Heart right ventricle (tissue), 16 donors: ENCODE measurements at regions not wholly inside any gene's neighbourhood (a gene's known extent, or its start where the extent isn't known, plus 50 kb on each side); places are given as distances from the start of the nearest gene placed in this dataset.
A peak's percentile ranks its signal among the peaks of the same experiment; 100 is the strongest.

Experiments
- ATAC-seq, 8 donors: fragments of 200-7000 bp; cut with Tn5 transposase; one replicate each; pipeline ENCODE4 v1.9.1; 2020; ENCODE audit warnings: mild to moderate bottlenecking in 8 of 8, moderate library complexity in 8 of 8, moderate number of reproducible peaks in 1 of 8
- DNase-seq, 2 donors: peaks; one replicate each; pipeline ENCODE4 v3.0.0-alpha.2; 2020
- H3K27ac ChIP-seq, 10 donors: fragments of 200-600 bp; sonication (generic) in 2 of 10; one replicate each; pipeline versions ENCODE4 v1.5.0 to v1.8.0; 2020 to 2022; ENCODE audit warnings: mild to moderate bottlenecking in 3 of 10
- H3K27me3 ChIP-seq, 7 donors: fragments of 200-600 bp; one replicate each; pipeline ENCODE4 v1.8.0; 2021 to 2022; ENCODE audit warnings: mild to moderate bottlenecking in 2 of 7
- H3K36me3 ChIP-seq, 9 donors: fragments of 200-600 bp; sonication (generic) in 1 of 9; one replicate each; pipeline versions ENCODE4 v1.5.0 to v1.8.0; 2020 to 2022; ENCODE audit warnings: mild to moderate bottlenecking in 2 of 9
- H3K4me1 ChIP-seq, 9 donors: fragments of 200-600 bp; sonication (generic) in 1 of 9; one replicate each; pipeline versions ENCODE4 v1.5.0 to v1.8.0; 2020 to 2022; ENCODE audit warnings: mild to moderate bottlenecking in 4 of 9
- H3K4me3 ChIP-seq, 10 donors: fragments of 200-600 bp; sonication (generic) in 2 of 10; one replicate each; pipeline versions ENCODE4 v1.5.0 to v1.8.0; 2020 to 2022; ENCODE audit warnings: mild to moderate bottlenecking in 7 of 10, moderate library complexity in 2 of 10
- H3K9me3 ChIP-seq, 11 donors: fragments of 200-600 bp in 10 of 11; sonication (generic) in 2 of 11; one replicate each; pipeline versions ENCODE4 v1.5.0 to v1.8.0; 2013 to 2022; ENCODE audit warnings: mild to moderate bottlenecking in 2 of 11, control low read depth in 1 of 11, moderate library complexity in 1 of 11
- CTCF ChIP-seq, 9 donors: fragments of 200-600 bp; sonication (generic) in 2 of 9; IDR thresholded peaks; one replicate each; pipeline versions ENCODE4 v1.5.0 to v1.8.0; 2021 to 2022; ENCODE audit warnings: antibody characterized with exemption in 9 of 9, mild to moderate bottlenecking in 5 of 9, moderate library complexity in 1 of 9
- WGBS, 2 donors: extraction: QIAGEN DNeasy Blood & Tissue Kit; methylation state at CpG; one replicate each; pipeline ENCODE4 v1.1.7; 2013; ENCODE audit warnings: inconsistent platforms in 1 of 2; 5-methylcytosine and 5-hydroxymethylcytosine counted together
- intact Hi-C, 10 donors: fragments of 100-400 bp; cut with DNase I; formaldehyde crosslinking; loops; one replicate each; pipeline versions ENCODE4 v1.11.1 to v1.14.2; 2022
- donor health status: Arrhythmogenic right ventricular cardiomyopathy.
- donor health status: ischemic (EF 13 %, LVEDD 7.1; RV severe dilation, severe dysfunction).
- donor health status: healthy with polysubstance abuse.
- donor health status: DM: no; HTN: yes; CAD: no.
- donor health status: DM: no; HTN: no; CAD: no.
- donor health status: ischemic (EF 25% LVEDD 6.9; RV normal size, moderate dysfunction).
- donor health status: ischemic (EF 25% LVEDD 5.7; RV mildly dilated, moderate dysfunction).
- donor health status: healthy.
- donor health status: DM: yes; HTN: yes; CAD: no.
- donor health status: Ischemic cardiomyopathy.
- donor health status: ischemic (EF 35%, LVEDD 5.7; RV mildly dilated, moderate dysfunction).
- donor health status: nonischemic (EF 11% LVEDD 7.7; RV severe dilation, severe dysfunction).
- donor health status: DM: yes; HTN: yes; CAD: no.
- donor health status: PGD.
- donor health status: ischemic (EF 29% LVEDD 5.4; RV normal size, mild dysfunction).
- donor health status: nonischemic (EF 23%, LVEDD 6.1; RV moderate dilation, normal function).

- no peaks in the 10 kb centered on the region for H3K36me3 ChIP-seq
- intact Hi-C loops = no loop called here
- ATAC-seq (peak in 3 of 8 donors; percentile 33 to 46 (median 45)), DNase-seq (no peak)
- no peaks in the 10 kb centered on the region for H3K27me3 ChIP-seq
- H3K4me1 ChIP-seq = peaks cover 0 to 34% (median 0%) of the 10 kb centered on the region in 9 donors
- TF ChIP-seq CTCF (IDR thresholded peaks at IDR 0.05) = no peak
- peak overlapping the region in 1 of 10 donors; percentile 61 for H3K27ac ChIP-seq
- H3K4me3 ChIP-seq = no peak overlapping the region
- H3K9me3 ChIP-seq = peaks cover 0 to 20% (median 0%) of the 10 kb centered on the region in 11 donors
- 91% methylated on average over 10 of the region's 10 CpGs for WGBS, 2 donors
These were observed 218.9 kb upstream of the COPS8 start for GRCh38 chr2:236866542-236867340.

GRCh38 chr2:236867441-236868260, 218.0 kb upstream of the COPS8 start:
- intact Hi-C loops = no loop called here
- no peak for ATAC-seq
- 88% methylated on average over 12 of the region's 12 CpGs for WGBS, 2 donors

GRCh38 chr2:236870370-236870769, 215.3 kb upstream of the COPS8 start:
- no peak for TF ChIP-seq CTCF (IDR thresholded peaks at IDR 0.05)
- H3K27ac ChIP-seq = peak overlapping the region in 1 of 10 donors; percentile 88
- WGBS, 2 donors = 53 to 60% methylated on average over 4 of the region's 4 CpGs
- no peaks in the 10 kb centered on the region for H3K27me3 ChIP-seq
- DNase-seq = no peak
- intact Hi-C loops = loop anchor here in 1 of 10 donors (10.0 kb wide), 1 partner anchor 296 kb away; no protein-coding TSS in a partner anchor
- H3K4me1 ChIP-seq = peaks cover 0 to 52% (median 3%) of the 10 kb centered on the region in 9 donors
- peaks cover 0 to 11% (median 0%) of the 10 kb centered on the region in 11 donors for H3K9me3 ChIP-seq
- H3K36me3 ChIP-seq = no peaks in the 10 kb centered on the region
- no peak overlapping the region for H3K4me3 ChIP-seq
- no peak for ATAC-seq

More at GRCh38 chr2:236867441-236868260, 218.0 kb upstream of the COPS8 start:
- no peaks in the 10 kb centered on the region for H3K27me3 ChIP-seq
- H3K4me3 ChIP-seq = no peak overlapping the region
- H3K9me3 ChIP-seq = peaks cover 0 to 20% (median 0%) of the 10 kb centered on the region in 11 donors
- peak in 1 of 2 donors; percentile 0 for DNase-seq
- H3K36me3 ChIP-seq = no peaks in the 10 kb centered on the region
- H3K27ac ChIP-seq = no peak overlapping the region
- TF ChIP-seq CTCF (IDR thresholded peaks at IDR 0.05) = no peak
- peaks cover 0 to 43% (median 3%) of the 10 kb centered on the region in 9 donors for H3K4me1 ChIP-seq

- Histone ChIP-seq H3K4me1 (peaks cover 0 to 52% (median 6%) of the 10 kb centered on the region in 9 donors), H3K9me3 (no peaks in the 10 kb centered on the region), H3K36me3 (no peaks in the 10 kb centered on the region), H3K27ac (peak overlapping the region in 5 of 10 donors; percentile 35 to 88 (median 38)), H3K4me3 (no peak overlapping the region), H3K27me3 (no peaks in the 10 kb centered on the region)
- peak in 1 of 2 donors; percentile 56 for DNase-seq
- intact Hi-C loops = loop anchor here in 1 of 10 donors (10.0 kb wide), 1 partner anchor 297 kb away; no protein-coding TSS in a partner anchor
- WGBS, 2 donors = 42 to 49% methylated on average over 6 of the region's 6 CpGs
- ATAC-seq = peak; percentile 64 to 89 (median 80)
- no peak for TF ChIP-seq CTCF (IDR thresholded peaks at IDR 0.05)
These were observed 214.1 kb upstream of the COPS8 start for GRCh38 chr2:236871500-236872001.
